Daoy (cell line): ENCODE measurements at regions not wholly inside any gene's neighbourhood (a gene's known extent, or its start where the extent isn't known, plus 50 kb on each side); places are given as distances from the start of the nearest gene placed in this dataset.
"Not testable (repeated sequence)": the region's sequence is repeated elsewhere in the genome, so short reads cannot be mapped to it uniquely, and the experiment has no call there.

ENCODE experiments used
- DNase-seq: peaks from one replicate; pipeline ENCODE4 v3.0.0-alpha.2; 2015; ENCODE audit warnings: low read depth

- DNase-seq, result no peak
Observed at GRCh38 chr15:91414124-91414523, 314.1 kb downstream of the SV2B start.

- DNase-seq, result not testable (repeated sequence)
Observed at GRCh38 chr15:91415258-91415657, 315.2 kb downstream of the SV2B start.

- no peak for DNase-seq
Observed at GRCh38 chr15:91420689-91421088, 320.6 kb downstream of the SV2B start.

- DNase-seq, result no peak
Observed at GRCh38 chr15:91422797-91423196, 322.7 kb downstream of the SV2B start.

GRCh38 chr15:91424001-91424400 is 323.9 kb downstream of the SV2B start:
- DNase-seq, result no peak

GRCh38 chr15:91426412-91426811 is 326.4 kb downstream of the SV2B start:
- peak; percentile 67 for DNase-seq

GRCh38 chr15:91429973-91430372 is 329.9 kb downstream of the SV2B start:
- DNase-seq, result no peak

- no peak for DNase-seq
Observed at GRCh38 chr15:91431041-91431715, 331.1 kb downstream of the SV2B start.

GRCh38 chr15:91435113-91435512 is 335.1 kb downstream of the SV2B start:
- no peak for DNase-seq

GRCh38 chr15:91444656-91445055 is 344.6 kb downstream of the SV2B start:
- DNase-seq, result no peak

- DNase-seq, result peak; percentile 51
Observed at GRCh38 chr15:91445695-91446228, 345.7 kb downstream of the SV2B start.

GRCh38 chr15:91447991-91448644 is 348.1 kb downstream of the SV2B start:
- DNase-seq, result no peak

- not testable (repeated sequence) for DNase-seq
Observed at GRCh38 chr15:91453376-91453775, 353.3 kb downstream of the SV2B start.

- DNase-seq, result peak; percentile 97
Observed at GRCh38 chr15:91456251-91456718, 356.2 kb downstream of the SV2B start.

GRCh38 chr15:91456921-91457320 is 356.9 kb downstream of the SV2B start:
- peak; percentile 24 for DNase-seq

- DNase-seq, result no peak
Observed at GRCh38 chr15:91461377-91461776, 361.3 kb downstream of the SV2B start.

- DNase-seq, result no peak
Observed at GRCh38 chr15:91465086-91465485, 365.0 kb downstream of the SV2B start.

- DNase-seq, result no peak
Observed at GRCh38 chr15:91465696-91466095, 365.6 kb downstream of the SV2B start.

GRCh38 chr15:91468871-91469580 is 369.0 kb downstream of the SV2B start:
- DNase-seq, result no peak

- DNase-seq, result no peak
Observed at GRCh38 chr15:91469632-91470567, 369.8 kb downstream of the SV2B start.

- DNase-seq, result peak; percentile 62
Observed at GRCh38 chr15:91471468-91471867, 371.4 kb downstream of the SV2B start.
